GM12874 (cell line): ENCODE measurements at regions not wholly inside any gene's neighbourhood (a gene's known extent, or its start where the extent isn't known, plus 50 kb on each side); places are given as distances from the start of the nearest gene placed in this dataset.

Experiments used
- CTCF ChIP-seq: IDR thresholded peaks from 2 replicates; pipeline ENCODE4 v1.5.1; 2011; ENCODE audit warnings: low read depth, mild to moderate bottlenecking, control low read depth, low read length, moderate library complexity; ENCODE audit not compliant: insufficient read depth

GRCh38 chr4:18162453-18162852, 140.9 kb upstream of the LCORL start:
- TF ChIP-seq CTCF, result no peak

- no peak for TF ChIP-seq CTCF
These were observed 133.8 kb upstream of the LCORL start for GRCh38 chr4:18155067-18156041.

- no peak for TF ChIP-seq CTCF
These were observed 116.6 kb upstream of the LCORL start for GRCh38 chr4:18138076-18138665.

- TF ChIP-seq CTCF, result no peak
These were observed 112.6 kb upstream of the LCORL start for GRCh38 chr4:18134111-18134510.

- TF ChIP-seq CTCF, result no peak
These were observed 108.7 kb upstream of the LCORL start for GRCh38 chr4:18130256-18130655.

GRCh38 chr4:18128241-18128640, 106.7 kb upstream of the LCORL start:
- TF ChIP-seq CTCF, result no peak

- no peak for TF ChIP-seq CTCF
These were observed 105.5 kb upstream of the LCORL start for GRCh38 chr4:18127030-18127429.
